ENCODE measurements at regions not wholly inside any gene's neighbourhood (a gene's known extent, or its start where the extent isn't known, plus 50 kb on each side); places are given as distances from the start of the nearest gene placed in this dataset.

- TF ChIP-seq, protein P1, sequence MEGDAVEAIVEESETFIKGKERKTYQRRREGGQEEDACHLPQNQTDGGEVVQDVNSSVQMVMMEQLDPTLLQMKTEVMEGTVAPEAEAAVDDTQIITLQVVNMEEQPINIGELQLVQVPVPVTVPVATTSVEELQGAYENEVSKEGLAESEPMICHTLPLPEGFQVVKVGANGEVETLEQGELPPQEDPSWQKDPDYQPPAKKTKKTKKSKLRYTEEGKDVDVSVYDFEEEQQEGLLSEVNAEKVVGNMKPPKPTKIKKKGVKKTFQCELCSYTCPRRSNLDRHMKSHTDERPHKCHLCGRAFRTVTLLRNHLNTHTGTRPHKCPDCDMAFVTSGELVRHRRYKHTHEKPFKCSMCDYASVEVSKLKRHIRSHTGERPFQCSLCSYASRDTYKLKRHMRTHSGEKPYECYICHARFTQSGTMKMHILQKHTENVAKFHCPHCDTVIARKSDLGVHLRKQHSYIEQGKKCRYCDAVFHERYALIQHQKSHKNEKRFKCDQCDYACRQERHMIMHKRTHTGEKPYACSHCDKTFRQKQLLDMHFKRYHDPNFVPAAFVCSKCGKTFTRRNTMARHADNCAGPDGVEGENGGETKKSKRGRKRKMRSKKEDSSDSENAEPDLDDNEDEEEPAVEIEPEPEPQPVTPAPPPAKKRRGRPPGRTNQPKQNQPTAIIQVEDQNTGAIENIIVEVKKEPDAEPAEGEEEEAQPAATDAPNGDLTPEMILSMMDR (conservative IDR thresholded peaks at IDR 0.05 in 1 of 2, IDR thresholded peaks at IDR 0.05 in 1 of 2; ENCODE audit: extremely low read depth in 1 of 2, insufficient read depth in 1 of 2, low read depth in 1 of 2, low read length in 2 of 2) = no peak
- TF ChIP-seq EZH2 (IDR thresholded peaks at IDR 0.05; ENCODE audit: borderline replicate concordance, low read length) = no peak
These were observed 65.2 kb upstream of the CTSC start for GRCh38 chr11:88402784-88403183.
